Keratinocyte (primary cell): ENCODE measurements at regions not wholly inside any gene's neighbourhood (a gene's known extent, or its start where the extent isn't known, plus 50 kb on each side); places are given as distances from the start of the nearest gene placed in this dataset.

Experiments
- EZH2 ChIP-seq: IDR thresholded peaks from one replicate; pipeline ENCODE4 v1.6.1; 2012; ENCODE audit warnings: inconsistent platforms, mild to moderate bottlenecking, low read length, moderate library complexity
- TF ChIP-seq, protein P1 (sequence below), 3 experiments: IDR thresholded peaks in 1 of 3; conservative IDR thresholded peaks in 1 of 3; optimal IDR thresholded peaks in 1 of 3; 2 replicates in 2 of 3; 3 replicates in 1 of 3; pipeline versions ENCODE3 to v1.5.1; 2011; ENCODE audit warnings: low read length in 3 of 3, mild to moderate bottlenecking in 3 of 3, moderate library complexity in 2 of 3, control low read depth in 1 of 3, inconsistent platforms in 1 of 3; ENCODE audit not compliant: insufficient read depth in 2 of 3; ENCODE audit errors: extremely low read depth in 1 of 3

DNA sequence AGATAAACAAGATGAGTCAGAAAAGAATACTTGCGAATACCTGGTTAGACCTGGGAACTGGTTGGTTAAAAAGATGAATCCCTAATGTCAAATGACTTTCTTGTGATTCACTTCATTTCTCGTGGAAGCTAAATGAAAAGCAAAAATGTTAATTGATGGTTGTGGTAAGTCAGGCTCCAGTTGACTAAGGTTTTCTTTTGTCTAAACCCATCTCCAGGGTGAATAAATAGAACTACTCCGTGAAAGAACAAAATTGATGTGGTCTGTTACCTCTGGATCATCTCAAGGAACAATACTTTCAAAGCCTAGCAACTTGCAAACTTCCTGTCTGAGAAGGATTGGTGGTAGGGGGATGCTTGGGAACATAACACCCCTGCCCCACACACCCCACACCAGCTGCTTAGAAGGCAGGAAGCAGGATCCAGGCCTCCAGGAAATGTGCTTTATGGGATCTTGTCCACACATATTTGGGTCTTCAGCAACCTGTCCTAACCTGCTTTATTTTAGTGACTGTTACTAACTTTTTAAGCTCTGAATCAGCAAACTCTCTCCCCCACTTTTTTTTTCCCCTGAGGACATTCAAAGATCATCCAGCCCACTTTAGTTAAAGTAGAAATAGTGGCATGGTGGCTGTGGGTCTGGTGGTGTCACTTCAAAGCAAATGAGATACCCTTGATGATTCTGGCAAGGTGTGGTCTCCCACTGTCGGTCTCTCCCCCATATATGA, 60.4 kb upstream of the PTHLH start:
- TF ChIP-seq, protein P1, sequence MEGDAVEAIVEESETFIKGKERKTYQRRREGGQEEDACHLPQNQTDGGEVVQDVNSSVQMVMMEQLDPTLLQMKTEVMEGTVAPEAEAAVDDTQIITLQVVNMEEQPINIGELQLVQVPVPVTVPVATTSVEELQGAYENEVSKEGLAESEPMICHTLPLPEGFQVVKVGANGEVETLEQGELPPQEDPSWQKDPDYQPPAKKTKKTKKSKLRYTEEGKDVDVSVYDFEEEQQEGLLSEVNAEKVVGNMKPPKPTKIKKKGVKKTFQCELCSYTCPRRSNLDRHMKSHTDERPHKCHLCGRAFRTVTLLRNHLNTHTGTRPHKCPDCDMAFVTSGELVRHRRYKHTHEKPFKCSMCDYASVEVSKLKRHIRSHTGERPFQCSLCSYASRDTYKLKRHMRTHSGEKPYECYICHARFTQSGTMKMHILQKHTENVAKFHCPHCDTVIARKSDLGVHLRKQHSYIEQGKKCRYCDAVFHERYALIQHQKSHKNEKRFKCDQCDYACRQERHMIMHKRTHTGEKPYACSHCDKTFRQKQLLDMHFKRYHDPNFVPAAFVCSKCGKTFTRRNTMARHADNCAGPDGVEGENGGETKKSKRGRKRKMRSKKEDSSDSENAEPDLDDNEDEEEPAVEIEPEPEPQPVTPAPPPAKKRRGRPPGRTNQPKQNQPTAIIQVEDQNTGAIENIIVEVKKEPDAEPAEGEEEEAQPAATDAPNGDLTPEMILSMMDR (optimal IDR thresholded peaks at IDR 0.05 in 1 of 3, IDR thresholded peaks at IDR 0.05 in 1 of 3, conservative IDR thresholded peaks at IDR 0.05 in 1 of 3; ENCODE audit: extremely low read depth in 1 of 3, insufficient read depth in 2 of 3, low read length in 3 of 3) = no peak
- no peak for TF ChIP-seq EZH2
